ENCODE measurements at regions not wholly inside any gene's neighbourhood (a gene's known extent, or its start where the extent isn't known, plus 50 kb on each side); places are given as distances from the start of the nearest gene placed in this dataset.

- H3K4me1 ChIP-seq (replicated peaks in 1 of 2; ENCODE audit: control insufficient read depth in 2 of 2, insufficient read depth in 2 of 2, low read length in 2 of 2): no peaks in the 10 kb centered on the region
- H3K4me3 ChIP-seq: no peak overlapping the region
- H3K9me1 ChIP-seq (ENCODE audit: control insufficient read depth, insufficient read depth, low read length): no peaks in the 10 kb centered on the region
- no peaks in the 10 kb centered on the region for H3K79me2 ChIP-seq (ENCODE audit: control insufficient read depth, insufficient read depth, low read length)
- H3K27ac ChIP-seq (ENCODE audit: extremely low read depth, low read depth, low read length): no peak overlapping the region
- no peaks in the 10 kb centered on the region for H3K36me3 ChIP-seq (ENCODE audit: control insufficient read depth, insufficient read depth, low read length)
- H3K9me3 ChIP-seq (replicated peaks; ENCODE audit: control insufficient read depth, insufficient read depth, low read depth, low read length): no peaks in the 10 kb centered on the region
- H3K27me3 ChIP-seq (ENCODE audit: control insufficient read depth in 2 of 2, insufficient read depth in 2 of 2, low read length in 2 of 2): no peaks in the 10 kb centered on the region
- ATAC-seq (no peak), FAIRE-seq (no peak), DNase-seq (ENCODE audit: extremely low read depth in 1 of 4, low spot score in 3 of 4) (no peak)
- no peak overlapping the region for H2AFZ ChIP-seq (ENCODE audit: low read depth, low read length)
- 0% methylated on average over 2 of the region's 2 CpGs for WGBS (ENCODE audit: insufficient coverage, low coverage, missing lambda C conversion rate)
- no peaks in the 10 kb centered on the region for H4K20me1 ChIP-seq (replicated peaks; ENCODE audit: control insufficient read depth, insufficient read depth, low read length)
- no peak overlapping the region for H3K9ac ChIP-seq (ENCODE audit: insufficient read depth in 1 of 2, low read depth in 2 of 2, low read length in 2 of 2)
- intact Hi-C loops (cut with micrococcal nuclease): no loop called here
- BruUV-seq (replicated peaks): no TSS peak
- no peak for TF ChIP-seq FOSL1 (tag; conservative IDR thresholded peaks at IDR 0.05)
- POLR2A ChIA-PET: no interaction called here
- in situ Hi-C loops (cut with MboI): no loop called here
- no peak overlapping the region for H3K4me2 ChIP-seq (ENCODE audit: insufficient read depth, low read length)
- CTCF ChIA-PET (ENCODE audit: low intra/inter-chr PET ratio): interaction anchor here (0.6 kb wide), 1 partner anchor 54 kb away, joined by 4 read pairs; no protein-coding TSS in a partner anchor
Measured at GRCh38 chr2:79434362-79434761, 78.5 kb upstream of the CTNNA2 start.

- H3K79me2 ChIP-seq (ENCODE audit: control insufficient read depth, insufficient read depth, low read length): no peaks in the 10 kb centered on the region
- no peak overlapping the region for H3K9ac ChIP-seq (ENCODE audit: insufficient read depth in 1 of 2, low read depth in 2 of 2, low read length in 2 of 2)
- in situ Hi-C loops (cut with MboI) (no loop called here), intact Hi-C loops (cut with micrococcal nuclease) (no loop called here)
- no peaks in the 10 kb centered on the region for H3K36me3 ChIP-seq (ENCODE audit: control insufficient read depth, insufficient read depth, low read length)
- H4K20me1 ChIP-seq (replicated peaks; ENCODE audit: control insufficient read depth, insufficient read depth, low read length): no peaks in the 10 kb centered on the region
- H3K4me1 ChIP-seq (replicated peaks in 1 of 2; ENCODE audit: control insufficient read depth in 2 of 2, insufficient read depth in 2 of 2, low read length in 2 of 2): no peaks in the 10 kb centered on the region
- ChIA-PET POLR2A (no interaction called here), CTCF (ENCODE audit: low intra/inter-chr PET ratio) (no interaction called here)
- no TSS peak for BruUV-seq (replicated peaks)
- ATAC-seq (no peak), FAIRE-seq (no peak), DNase-seq (ENCODE audit: extremely low read depth in 1 of 4, low spot score in 3 of 4) (no peak)
- no peak overlapping the region for H3K4me2 ChIP-seq (ENCODE audit: insufficient read depth, low read length)
- H3K27me3 ChIP-seq (ENCODE audit: control insufficient read depth in 2 of 2, insufficient read depth in 2 of 2, low read length in 2 of 2): no peaks in the 10 kb centered on the region
- H3K9me1 ChIP-seq (ENCODE audit: control insufficient read depth, insufficient read depth, low read length): no peaks in the 10 kb centered on the region
- H2AFZ ChIP-seq (ENCODE audit: low read depth, low read length): no peak overlapping the region
- no peak overlapping the region for H3K4me3 ChIP-seq
- no peaks in the 10 kb centered on the region for H3K9me3 ChIP-seq (replicated peaks; ENCODE audit: control insufficient read depth, insufficient read depth, low read depth, low read length)
- no peak overlapping the region for H3K27ac ChIP-seq (ENCODE audit: extremely low read depth, low read depth, low read length)
- 0% methylated on average over 3 of the region's 3 CpGs for WGBS (ENCODE audit: insufficient coverage, low coverage, missing lambda C conversion rate)
- TF ChIP-seq BRF1 (IDR thresholded peaks at IDR 0.05; ENCODE audit: borderline replicate concordance, extremely low read depth, insufficient read length): no peak
- TF ChIP-seq FOXK1 (CRISPR knock-in tag; IDR thresholded peaks at IDR 0.05; ENCODE audit: borderline replicate concordance): no peak
- TF ChIP-seq HNRNPLL (IDR thresholded peaks at IDR 0.05; ENCODE audit: low read depth, low read length, poor library complexity, severe bottlenecking): no peak
- no peak for TF ChIP-seq ZNF408 (CRISPR knock-in tag; IDR thresholded peaks at IDR 0.05; ENCODE audit: low read depth)
- no peak for TF ChIP-seq ZNF583 (CRISPR knock-in tag; IDR thresholded peaks at IDR 0.05)
- TF ChIP-seq RAD21 (CRISPR knock-in tag; conservative IDR thresholded peaks at IDR 0.05 in 1 of 2, IDR thresholded peaks at IDR 0.05 in 1 of 2): no peak
- no peak for TF ChIP-seq ZNF232 (CRISPR knock-in tag; IDR thresholded peaks at IDR 0.05)
- TF ChIP-seq ZNF407 (IDR thresholded peaks at IDR 0.05; ENCODE audit: low read depth): no peak
Measured at GRCh38 chr2:79432731-79433146, 80.1 kb upstream of the CTNNA2 start.
